OCI-LY7 (cell line): ENCODE measurements at regions not wholly inside any gene's neighbourhood (a gene's known extent, or its start where the extent isn't known, plus 50 kb on each side); places are given as distances from the start of the nearest gene placed in this dataset.

Experiments
- EZH2phosphoT487 ChIP-seq: fragments of 200-600 bp; sonication (generic); IDR thresholded peaks from 2 replicates; pipeline ENCODE4 v1.6.1; 2018; ENCODE audit warnings: low read depth, borderline replicate concordance, mild to moderate bottlenecking, mixed run types, antibody characterized with exemption, low read length, moderate library complexity, mixed read lengths
- TF ChIP-seq, protein P1 (sequence below): fragments of 200-600 bp; sonication (generic); conservative IDR thresholded peaks from 2 replicates; pipeline ENCODE4 v1.5.1; 2014; ENCODE audit warnings: mild to moderate bottlenecking, antibody characterized with exemption, low read length, moderate library complexity, mixed read lengths

DNA sequence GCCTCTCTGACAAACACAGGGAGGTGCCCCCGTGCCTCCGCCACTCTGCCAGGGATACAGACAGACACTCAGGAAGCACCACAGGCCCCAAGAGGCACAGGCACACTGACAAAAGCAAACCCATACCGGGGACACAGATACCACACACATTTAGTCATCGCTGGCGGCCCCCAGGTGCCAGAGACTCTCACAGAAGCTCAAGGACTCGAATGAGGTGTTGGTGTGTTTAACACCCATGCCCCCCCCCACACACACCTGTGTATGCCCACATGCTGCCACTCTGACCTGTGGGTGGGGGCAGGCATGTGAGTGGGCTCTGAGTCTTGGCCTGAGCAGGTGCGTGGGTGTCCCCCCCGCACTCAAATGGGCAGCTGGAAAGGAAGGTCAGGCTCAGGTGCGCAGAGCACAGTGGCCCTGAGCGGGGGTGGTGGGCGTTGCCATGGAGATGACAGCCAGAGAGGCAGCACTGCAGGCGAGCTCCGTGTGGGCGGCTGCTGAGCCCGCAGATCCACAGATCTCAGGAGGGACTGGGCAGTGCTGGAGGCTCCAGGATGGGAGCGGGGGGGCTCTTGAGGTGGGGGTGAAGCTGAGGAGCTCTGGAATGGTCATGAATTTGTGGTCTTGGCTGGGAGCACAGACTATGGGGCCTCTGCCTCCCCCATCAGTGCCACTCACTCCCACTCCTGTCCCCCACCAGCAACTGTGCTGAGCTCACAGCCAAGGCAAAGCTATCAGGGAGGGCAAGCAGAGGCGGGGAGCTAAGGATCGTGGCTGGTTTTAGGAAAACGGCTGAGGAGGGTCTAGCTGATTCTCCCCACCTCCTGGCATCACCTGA is 73.9 kb upstream of the TAF1B start:
- TF ChIP-seq, protein P1, sequence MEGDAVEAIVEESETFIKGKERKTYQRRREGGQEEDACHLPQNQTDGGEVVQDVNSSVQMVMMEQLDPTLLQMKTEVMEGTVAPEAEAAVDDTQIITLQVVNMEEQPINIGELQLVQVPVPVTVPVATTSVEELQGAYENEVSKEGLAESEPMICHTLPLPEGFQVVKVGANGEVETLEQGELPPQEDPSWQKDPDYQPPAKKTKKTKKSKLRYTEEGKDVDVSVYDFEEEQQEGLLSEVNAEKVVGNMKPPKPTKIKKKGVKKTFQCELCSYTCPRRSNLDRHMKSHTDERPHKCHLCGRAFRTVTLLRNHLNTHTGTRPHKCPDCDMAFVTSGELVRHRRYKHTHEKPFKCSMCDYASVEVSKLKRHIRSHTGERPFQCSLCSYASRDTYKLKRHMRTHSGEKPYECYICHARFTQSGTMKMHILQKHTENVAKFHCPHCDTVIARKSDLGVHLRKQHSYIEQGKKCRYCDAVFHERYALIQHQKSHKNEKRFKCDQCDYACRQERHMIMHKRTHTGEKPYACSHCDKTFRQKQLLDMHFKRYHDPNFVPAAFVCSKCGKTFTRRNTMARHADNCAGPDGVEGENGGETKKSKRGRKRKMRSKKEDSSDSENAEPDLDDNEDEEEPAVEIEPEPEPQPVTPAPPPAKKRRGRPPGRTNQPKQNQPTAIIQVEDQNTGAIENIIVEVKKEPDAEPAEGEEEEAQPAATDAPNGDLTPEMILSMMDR: no peak
- no peak for TF ChIP-seq EZH2phosphoT487
